8988T (cell line): ENCODE measurements at regions not wholly inside any gene's neighbourhood (a gene's known extent, or its start where the extent isn't known, plus 50 kb on each side); places are given as distances from the start of the nearest gene placed in this dataset.

Experiments used
- DNase-seq: peaks from one replicate; pipeline ENCODE4 v3.0.0; 2011

GRCh38 chr10:78504181-78504580, 470.5 kb downstream of the RPS24 start:
- no peak for DNase-seq

- no peak for DNase-seq
Measured at GRCh38 chr10:78505657-78506056, 472.0 kb downstream of the RPS24 start.

GRCh38 chr10:78506614-78507013, 473.0 kb downstream of the RPS24 start:
- DNase-seq = no peak

- DNase-seq = no peak
Measured at GRCh38 chr10:78507510-78508160, 474.0 kb downstream of the RPS24 start.

- DNase-seq = no peak
Measured at GRCh38 chr10:78508955-78509748, 475.5 kb downstream of the RPS24 start.

- DNase-seq = no peak
Measured at GRCh38 chr10:78510566-78511323, 477.1 kb downstream of the RPS24 start.

GRCh38 chr10:78511324-78512204, 477.9 kb downstream of the RPS24 start:
- no peak for DNase-seq

- DNase-seq = no peak
Measured at GRCh38 chr10:78512205-78512550, 478.5 kb downstream of the RPS24 start.

- DNase-seq = no peak
Measured at GRCh38 chr10:78513330-78513729, 479.7 kb downstream of the RPS24 start.

- no peak for DNase-seq
Measured at GRCh38 chr10:78513986-78514385, 480.3 kb downstream of the RPS24 start.

GRCh38 chr10:78514459-78514858, 480.8 kb downstream of the RPS24 start:
- no peak for DNase-seq

GRCh38 chr10:78515038-78515872, 481.6 kb downstream of the RPS24 start:
- no peak for DNase-seq

GRCh38 chr10:78515873-78516153, 482.1 kb downstream of the RPS24 start:
- DNase-seq = no peak

GRCh38 chr10:78516236-78516635, 482.6 kb downstream of the RPS24 start:
- no peak for DNase-seq

- no peak for DNase-seq
Measured at GRCh38 chr10:78516756-78517155, 483.1 kb downstream of the RPS24 start.

GRCh38 chr10:78518224-78518623, 484.6 kb downstream of the RPS24 start:
- no peak for DNase-seq

- DNase-seq = peak; percentile 45
Measured at GRCh38 chr10:78520737-78521430, 487.2 kb downstream of the RPS24 start.

- DNase-seq = no peak
Measured at GRCh38 chr10:78523453-78523852, 489.8 kb downstream of the RPS24 start.

GRCh38 chr10:78524342-78524741, 490.7 kb downstream of the RPS24 start:
- DNase-seq = no peak

GRCh38 chr10:78524941-78525340, 491.3 kb downstream of the RPS24 start:
- DNase-seq = no peak

- no peak for DNase-seq
Measured at GRCh38 chr10:78526347-78526746, 492.7 kb downstream of the RPS24 start.

GRCh38 chr10:78527296-78527695, 493.6 kb downstream of the RPS24 start:
- no peak for DNase-seq
